ENCODE measurements at regions not wholly inside any gene's neighbourhood (a gene's known extent, or its start where the extent isn't known, plus 50 kb on each side); places are given as distances from the start of the nearest gene placed in this dataset.

GRCh38 chrX:117455787-117456186 is 660.8 kb downstream of the KLHL13 start:
- no peak for DNase-seq
- POLR2A ChIA-PET, result no interaction called here
- Mint-ChIP-seq H3K4me1 (ENCODE audit: low read depth, unreplicated experiment) (no peaks in the 10 kb centered on the region), H3K9me3 (ENCODE audit: unreplicated experiment) (no peaks in the 10 kb centered on the region), H3K36me3 (ENCODE audit: insufficient read depth, unreplicated experiment) (no peaks in the 10 kb centered on the region), H3K27me3 (ENCODE audit: insufficient read depth, unreplicated experiment) (no peaks in the 10 kb centered on the region), H3K27ac (ENCODE audit: unreplicated experiment) (no peak overlapping the region), H3K4me3 (ENCODE audit: unreplicated experiment) (no peak overlapping the region)
- BruUV-seq (replicated peaks), result no TSS peak
- H3K4me1 ChIP-seq, result no peaks in the 10 kb centered on the region
- H3K4me3 ChIP-seq (ENCODE audit: low read depth, low read length), result no peak overlapping the region
- no peaks in the 10 kb centered on the region for H3K27me3 ChIP-seq (replicated peaks; ENCODE audit: control insufficient read depth, insufficient read depth, low read length)
- no peaks in the 10 kb centered on the region for H3K36me3 ChIP-seq (ENCODE audit: control insufficient read depth, insufficient read depth, low read length)
- TF ChIP-seq CTCF (IDR thresholded peaks at IDR 0.05; ENCODE audit: insufficient read depth in 1 of 2, low read depth in 1 of 2, low read length in 1 of 2, severe bottlenecking in 1 of 2, unreplicated experiment in 1 of 2), result no peak
- intact Hi-C loops (cut with micrococcal nuclease; ENCODE audit: unreplicated experiment), result no loop called here
- no peaks in the 10 kb centered on the region for H3K9me3 ChIP-seq
- CTCF ChIA-PET, result no interaction called here

DNA sequence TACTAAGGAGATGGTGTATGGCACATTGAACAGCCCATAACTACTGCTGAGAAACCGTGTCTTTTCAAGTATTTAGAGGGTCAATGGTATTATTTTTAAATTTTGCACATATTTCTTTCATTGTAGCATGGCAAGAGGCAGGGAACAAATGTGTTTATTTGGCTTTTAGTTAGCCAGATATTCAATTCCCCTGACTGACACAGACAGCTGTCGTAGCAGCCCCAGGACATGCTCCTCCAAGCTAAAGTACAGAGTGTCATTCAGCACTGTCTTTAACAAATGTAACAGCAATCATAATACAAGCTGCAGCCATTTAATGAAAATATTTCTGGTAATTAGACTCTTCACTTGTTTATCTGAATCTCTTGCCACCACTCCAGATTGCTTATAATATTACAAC is 687.1 kb downstream of the KLHL13 start:
- TF ChIP-seq CTCF (IDR thresholded peaks at IDR 0.05; ENCODE audit: insufficient read depth in 1 of 2, low read depth in 1 of 2, low read length in 1 of 2, severe bottlenecking in 1 of 2, unreplicated experiment in 1 of 2), result no peak
- no peaks in the 10 kb centered on the region for H3K27me3 Mint-ChIP-seq (ENCODE audit: insufficient read depth, unreplicated experiment)
- Histone ChIP-seq H3K36me3 (ENCODE audit: control insufficient read depth, insufficient read depth, low read length) (no peaks in the 10 kb centered on the region), H3K27me3 (replicated peaks; ENCODE audit: control insufficient read depth, insufficient read depth, low read length) (no peaks in the 10 kb centered on the region), H3K9me3 (no peaks in the 10 kb centered on the region), H3K4me1 (no peaks in the 10 kb centered on the region), H3K4me3 (ENCODE audit: low read depth, low read length) (no peak overlapping the region)
- intact Hi-C loops (cut with micrococcal nuclease; ENCODE audit: unreplicated experiment), result no loop called here
- H3K27ac Mint-ChIP-seq (ENCODE audit: unreplicated experiment), result no peak overlapping the region
- H3K4me1 Mint-ChIP-seq (ENCODE audit: low read depth, unreplicated experiment), result no peaks in the 10 kb centered on the region
- no peaks in the 10 kb centered on the region for H3K36me3 Mint-ChIP-seq (ENCODE audit: insufficient read depth, unreplicated experiment)
- no peak for DNase-seq
- H3K9me3 Mint-ChIP-seq (ENCODE audit: unreplicated experiment), result peaks cover 9% of the 10 kb centered on the region
- ChIA-PET POLR2A (no interaction called here), CTCF (no interaction called here)
- H3K4me3 Mint-ChIP-seq (ENCODE audit: unreplicated experiment), result no peak overlapping the region
- no TSS peak for BruUV-seq (replicated peaks)

DNA sequence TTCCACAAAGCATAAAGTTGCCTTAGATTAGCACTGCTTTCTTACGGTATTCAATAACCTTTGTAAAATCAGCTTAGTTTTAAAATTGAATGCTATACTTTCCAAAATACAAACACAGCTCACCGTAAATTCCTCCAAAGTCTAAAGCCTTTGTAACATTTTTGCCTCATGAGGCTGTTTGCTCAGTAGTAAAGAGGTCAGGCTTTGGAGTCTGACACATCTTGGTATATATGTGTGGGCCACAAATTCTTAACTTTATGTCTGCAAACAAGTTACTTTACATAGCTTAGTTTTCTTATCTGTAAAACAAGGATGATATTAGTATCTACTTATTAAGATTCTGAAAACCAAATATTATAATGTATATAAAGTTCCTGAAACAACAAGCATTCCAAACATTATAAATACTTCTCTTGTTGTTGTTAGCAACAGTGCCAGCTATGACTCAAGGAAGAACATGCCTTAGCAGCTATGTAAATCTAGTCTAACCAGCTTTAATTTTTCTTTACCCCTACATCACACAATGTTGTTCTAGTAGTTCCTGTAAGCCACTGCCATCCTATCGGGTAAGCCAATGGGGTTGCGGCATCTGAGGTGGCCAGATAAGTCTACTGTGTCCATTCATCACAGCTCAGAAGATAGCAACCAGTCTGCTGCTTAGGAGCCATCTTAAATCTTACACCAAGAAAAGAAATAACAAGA is 709.0 kb downstream of the KLHL13 start:
- Histone ChIP-seq H3K27me3 (replicated peaks; ENCODE audit: control insufficient read depth, insufficient read depth, low read length) (no peaks in the 10 kb centered on the region), H3K4me1 (no peaks in the 10 kb centered on the region), H3K9me3 (no peaks in the 10 kb centered on the region), H3K36me3 (ENCODE audit: control insufficient read depth, insufficient read depth, low read length) (no peaks in the 10 kb centered on the region), H3K4me3 (ENCODE audit: low read depth, low read length) (no peak overlapping the region)
- no peaks in the 10 kb centered on the region for H3K36me3 Mint-ChIP-seq (ENCODE audit: insufficient read depth, unreplicated experiment)
- H3K4me3 Mint-ChIP-seq (ENCODE audit: unreplicated experiment), result no peak overlapping the region
- no peaks in the 10 kb centered on the region for H3K4me1 Mint-ChIP-seq (ENCODE audit: low read depth, unreplicated experiment)
- H3K27me3 Mint-ChIP-seq (ENCODE audit: insufficient read depth, unreplicated experiment), result no peaks in the 10 kb centered on the region
- H3K9me3 Mint-ChIP-seq (ENCODE audit: unreplicated experiment), result no peaks in the 10 kb centered on the region
- no TSS peak for BruUV-seq (replicated peaks)
- no peak overlapping the region for H3K27ac Mint-ChIP-seq (ENCODE audit: unreplicated experiment)
- intact Hi-C loops (cut with micrococcal nuclease; ENCODE audit: unreplicated experiment), result no loop called here
- POLR2A ChIA-PET, result no interaction called here
- CTCF ChIA-PET, result no interaction called here
- TF ChIP-seq CTCF (IDR thresholded peaks at IDR 0.05; ENCODE audit: insufficient read depth in 1 of 2, low read depth in 1 of 2, low read length in 1 of 2, severe bottlenecking in 1 of 2, unreplicated experiment in 1 of 2), result no peak
- DNase-seq, result peak in 1 of 2 experiments; percentile 1

Measured in Caco-2 (cell line).